ENCODE measurements at regions not wholly inside any gene's neighbourhood (a gene's known extent, or its start where the extent isn't known, plus 50 kb on each side); places are given as distances from the start of the nearest gene placed in this dataset.
"Not testable (repeated sequence)": the region's sequence is repeated elsewhere in the genome, so short reads cannot be mapped to it uniquely, and the experiment has no call there.

GRCh38 chr2:144759746-144760145 is 239.8 kb upstream of the ZEB2 start:
- TF ChIP-seq, protein P1, sequence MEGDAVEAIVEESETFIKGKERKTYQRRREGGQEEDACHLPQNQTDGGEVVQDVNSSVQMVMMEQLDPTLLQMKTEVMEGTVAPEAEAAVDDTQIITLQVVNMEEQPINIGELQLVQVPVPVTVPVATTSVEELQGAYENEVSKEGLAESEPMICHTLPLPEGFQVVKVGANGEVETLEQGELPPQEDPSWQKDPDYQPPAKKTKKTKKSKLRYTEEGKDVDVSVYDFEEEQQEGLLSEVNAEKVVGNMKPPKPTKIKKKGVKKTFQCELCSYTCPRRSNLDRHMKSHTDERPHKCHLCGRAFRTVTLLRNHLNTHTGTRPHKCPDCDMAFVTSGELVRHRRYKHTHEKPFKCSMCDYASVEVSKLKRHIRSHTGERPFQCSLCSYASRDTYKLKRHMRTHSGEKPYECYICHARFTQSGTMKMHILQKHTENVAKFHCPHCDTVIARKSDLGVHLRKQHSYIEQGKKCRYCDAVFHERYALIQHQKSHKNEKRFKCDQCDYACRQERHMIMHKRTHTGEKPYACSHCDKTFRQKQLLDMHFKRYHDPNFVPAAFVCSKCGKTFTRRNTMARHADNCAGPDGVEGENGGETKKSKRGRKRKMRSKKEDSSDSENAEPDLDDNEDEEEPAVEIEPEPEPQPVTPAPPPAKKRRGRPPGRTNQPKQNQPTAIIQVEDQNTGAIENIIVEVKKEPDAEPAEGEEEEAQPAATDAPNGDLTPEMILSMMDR (IDR thresholded peaks at IDR 0.05), result no peak
- no peak overlapping the region for H3K4me3 ChIP-seq
- intact Hi-C loops (cut with DNase I), result no loop called here
- no peaks in the 10 kb centered on the region for H3K9me3 ChIP-seq
- H3K4me1 ChIP-seq, result no peaks in the 10 kb centered on the region
- no peaks in the 10 kb centered on the region for H3K36me3 ChIP-seq (ENCODE audit: insufficient read depth in 1 of 2, low read depth in 1 of 2)
- DNase-seq, result no peak
- H3K27me3 ChIP-seq (ENCODE audit: insufficient read depth in 3 of 3, low read length in 2 of 3), result no peaks in the 10 kb centered on the region
- no peak overlapping the region for H3K27ac ChIP-seq
- ATAC-seq, result no peak

- ATAC-seq; H3K4me3 ChIP-seq; DNase-seq; H3K36me3 ChIP-seq (ENCODE audit: insufficient read depth in 1 of 2, low read depth in 1 of 2); H3K9me3 ChIP-seq; H3K27me3 ChIP-seq (ENCODE audit: insufficient read depth in 3 of 3, low read length in 2 of 3); H3K27ac ChIP-seq; intact Hi-C loops (cut with DNase I); H3K4me1 ChIP-seq: not testable (repeated sequence)
Observed at GRCh38 chr2:144758196-144758595, 238.3 kb upstream of the ZEB2 start.

DNA sequence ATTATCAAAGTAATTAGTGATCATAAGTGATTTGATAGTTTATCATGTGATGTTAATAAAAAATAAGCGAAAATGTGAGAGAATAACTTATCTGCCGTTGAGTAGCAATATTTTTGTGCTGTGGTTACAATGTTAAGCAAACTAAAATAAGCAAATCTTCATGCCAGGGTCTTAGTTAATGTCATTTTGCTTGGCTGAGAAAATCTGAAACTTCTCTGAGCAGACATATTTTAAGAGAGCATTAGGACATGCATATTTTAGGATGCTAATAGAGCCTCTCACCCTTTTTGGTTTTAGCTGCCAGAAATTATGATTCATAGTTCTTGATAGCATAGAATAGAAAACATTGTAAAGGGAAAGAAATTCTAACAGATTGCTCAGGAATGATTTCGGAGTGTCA is 233.5 kb upstream of the ZEB2 start:
- intact Hi-C loops (cut with DNase I), result no loop called here
- 55 to 67% (median 59%) methylated on average over 3 of the region's 3 CpGs for WGBS, 3 donors
- no peak overlapping the region for H3K27ac ChIP-seq
- ATAC-seq (no peak), DNase-seq (no peak)
- no peaks in the 10 kb centered on the region for H3K36me3 ChIP-seq (ENCODE audit: insufficient read depth in 1 of 2, low read depth in 1 of 2)
- no peak overlapping the region for H3K4me3 ChIP-seq
- TF ChIP-seq, protein P1 (IDR thresholded peaks at IDR 0.05), result no peak
- H3K9me3 ChIP-seq, result peaks cover 11% of the 10 kb centered on the region
- no peaks in the 10 kb centered on the region for H3K4me1 ChIP-seq
- no peaks in the 10 kb centered on the region for H3K27me3 ChIP-seq (ENCODE audit: insufficient read depth in 3 of 3, low read length in 2 of 3)

DNA sequence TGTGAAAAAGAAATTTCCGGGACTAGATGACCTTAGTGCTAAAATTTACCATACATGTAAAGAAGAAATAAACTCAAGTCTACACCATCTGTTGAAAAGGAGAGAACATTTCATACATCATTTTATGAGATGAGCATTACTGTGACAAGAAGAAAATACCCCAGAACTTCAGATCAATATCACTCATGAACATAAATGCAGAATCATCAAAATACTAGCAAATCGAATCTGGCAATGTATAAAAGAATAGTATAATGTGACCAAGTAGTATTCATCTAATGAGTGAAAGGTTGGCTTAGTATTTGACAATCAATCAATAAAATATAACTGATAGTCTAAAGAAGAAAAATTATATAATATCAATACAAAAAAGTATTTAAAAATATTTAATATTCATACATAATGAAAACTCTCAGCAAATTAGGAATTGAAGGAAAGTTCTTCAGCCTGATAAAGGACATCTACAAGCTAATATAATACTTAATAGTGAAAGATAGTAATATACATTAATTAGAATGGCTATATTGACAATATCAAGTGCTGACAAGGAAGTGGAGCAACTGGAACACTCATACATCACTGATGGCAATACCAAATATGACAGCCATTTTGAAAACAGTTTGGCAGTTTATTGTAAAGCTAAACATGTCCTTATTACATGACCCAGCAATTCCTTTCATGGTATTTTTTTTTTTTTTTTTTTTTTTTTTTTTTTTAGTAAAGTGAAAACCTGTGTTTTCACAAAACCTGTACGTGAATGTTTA is 231.4 kb upstream of the ZEB2 start:
- intact Hi-C loops (cut with DNase I), result no loop called here
- TF ChIP-seq, protein P1 (IDR thresholded peaks at IDR 0.05), result no peak
- Histone ChIP-seq H3K4me3 (no peak overlapping the region), H3K27ac (no peak overlapping the region), H3K9me3 (peaks cover 11% of the 10 kb centered on the region), H3K36me3 (ENCODE audit: insufficient read depth in 1 of 2, low read depth in 1 of 2) (no peaks in the 10 kb centered on the region), H3K4me1 (no peaks in the 10 kb centered on the region), H3K27me3 (ENCODE audit: insufficient read depth in 3 of 3, low read length in 2 of 3) (no peaks in the 10 kb centered on the region)
- 88 to 96% (median 94%) methylated on average over 3 of the region's 3 CpGs for WGBS, 3 donors
- DNase-seq, result no peak
- no peak for ATAC-seq

DNA sequence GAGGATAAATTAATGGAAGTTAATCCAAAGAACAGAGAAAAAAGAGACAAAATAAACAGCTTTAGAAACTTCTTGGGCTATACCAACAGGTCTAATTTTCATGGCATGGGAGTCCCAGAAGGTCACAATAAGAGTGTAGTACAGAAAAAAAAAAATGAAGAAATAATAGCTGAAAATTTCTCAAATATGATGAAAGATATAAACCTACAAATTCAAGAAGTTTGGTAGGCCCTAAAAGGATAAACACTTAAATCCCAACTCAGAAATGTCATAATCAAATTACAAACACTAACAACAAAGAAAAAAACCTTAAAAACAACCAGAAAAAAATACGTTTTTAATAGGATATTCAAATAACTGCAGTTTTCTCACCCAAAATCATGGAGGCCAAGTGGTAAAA is 229.3 kb upstream of the ZEB2 start:
- no peaks in the 10 kb centered on the region for H3K27me3 ChIP-seq (ENCODE audit: insufficient read depth in 3 of 3, low read length in 2 of 3)
- H3K27ac ChIP-seq, result no peak overlapping the region
- intact Hi-C loops (cut with DNase I), result no loop called here
- TF ChIP-seq, protein P1 (IDR thresholded peaks at IDR 0.05), result no peak
- H3K9me3 ChIP-seq, result peaks cover 11% of the 10 kb centered on the region
- H3K4me3 ChIP-seq, result no peak overlapping the region
- H3K4me1 ChIP-seq, result no peaks in the 10 kb centered on the region
- DNase-seq, result no peak
- 78 to 80% (median 78%) methylated on average over 1 of the region's 1 CpG for WGBS, 3 donors
- no peak for ATAC-seq
- no peaks in the 10 kb centered on the region for H3K36me3 ChIP-seq (ENCODE audit: insufficient read depth in 1 of 2, low read depth in 1 of 2)

All from psoas muscle (tissue), 7 donors.